HG03558 (cell line): ENCODE measurements at regions not wholly inside any gene's neighbourhood (a gene's known extent, or its start where the extent isn't known, plus 50 kb on each side); places are given as distances from the start of the nearest gene placed in this dataset.
"Not testable (repeated sequence)": the region's sequence is repeated elsewhere in the genome, so short reads cannot be mapped to it uniquely, and the experiment has no call there.

Experiments
- ATAC-seq: cut with Tn5 transposase; IDR thresholded peaks from one replicate; pipeline ENCODE4 v1.9.1; 2021; ENCODE audit warnings: moderate number of reproducible peaks; ENCODE audit not compliant: unreplicated experiment; ENCODE audit errors: extremely low read depth

- no peak for ATAC-seq
Measured at GRCh38 chr9:84500826-84501225, 160.3 kb upstream of the SLC28A3 start.

- ATAC-seq, result no peak
Measured at GRCh38 chr9:84501587-84501986, 161.0 kb upstream of the SLC28A3 start.

- no peak for ATAC-seq
Measured at GRCh38 chr9:84502066-84502465, 161.5 kb upstream of the SLC28A3 start.

- ATAC-seq, result no peak
Measured at GRCh38 chr9:84504360-84504759, 163.8 kb upstream of the SLC28A3 start.

- ATAC-seq, result no peak
Measured at GRCh38 chr9:84511651-84512050, 157.9 kb upstream of the NTRK2 start.

GRCh38 chr9:84512493-84512892 lies 157.0 kb upstream of the NTRK2 start:
- ATAC-seq, result no peak

- ATAC-seq, result no peak
Measured at GRCh38 chr9:84513473-84513872, 156.1 kb upstream of the NTRK2 start.

- no peak for ATAC-seq
Measured at GRCh38 chr9:84513979-84514378, 155.6 kb upstream of the NTRK2 start.

GRCh38 chr9:84514421-84514820 lies 155.1 kb upstream of the NTRK2 start:
- no peak for ATAC-seq

- ATAC-seq, result no peak
Measured at GRCh38 chr9:84517026-84517425, 152.5 kb upstream of the NTRK2 start.

GRCh38 chr9:84519413-84519812 lies 150.1 kb upstream of the NTRK2 start:
- ATAC-seq, result no peak

- no peak for ATAC-seq
Measured at GRCh38 chr9:84521208-84521607, 148.3 kb upstream of the NTRK2 start.

- not testable (repeated sequence) for ATAC-seq
Measured at GRCh38 chr9:84526211-84526610, 143.3 kb upstream of the NTRK2 start.

- not testable (repeated sequence) for ATAC-seq
Measured at GRCh38 chr9:84527060-84527720, 142.3 kb upstream of the NTRK2 start.

- ATAC-seq, result not testable (repeated sequence)
Measured at GRCh38 chr9:84535973-84536372, 133.6 kb upstream of the NTRK2 start.

GRCh38 chr9:84538879-84539278 lies 130.7 kb upstream of the NTRK2 start:
- ATAC-seq, result no peak

- ATAC-seq, result no peak
Measured at GRCh38 chr9:84542554-84542953, 127.0 kb upstream of the NTRK2 start.

GRCh38 chr9:84554069-84554664 lies 115.4 kb upstream of the NTRK2 start:
- no peak for ATAC-seq

- no peak for ATAC-seq
Measured at GRCh38 chr9:84556556-84556955, 113.0 kb upstream of the NTRK2 start.

GRCh38 chr9:84557751-84558150 lies 111.8 kb upstream of the NTRK2 start:
- no peak for ATAC-seq

- no peak for ATAC-seq
Measured at GRCh38 chr9:84563691-84564090, 105.8 kb upstream of the NTRK2 start.

GRCh38 chr9:84567805-84568204 lies 101.7 kb upstream of the NTRK2 start:
- ATAC-seq, result no peak
